Transverse colon (tissue), 4 donors: ENCODE measurements at regions not wholly inside any gene's neighbourhood (a gene's known extent, or its start where the extent isn't known, plus 50 kb on each side); places are given as distances from the start of the nearest gene placed in this dataset.

Source experiments
- DNase-seq: peaks from one replicate; pipeline ENCODE4 v3.0.0-alpha.2; 2019
- H3K27ac ChIP-seq, 4 donors: fragments of 200-600 bp; sonication (generic); 2 replicates each; pipeline ENCODE4 v1.5.1; 2016 to 2018; ENCODE audit warnings: inconsistent platforms in 4 of 4
- H3K27me3 ChIP-seq: fragments of 200-600 bp; sonication (generic); 2 replicates; pipeline ENCODE4 v1.5.1; 2017; ENCODE audit warnings: inconsistent platforms
- H3K36me3 ChIP-seq, 4 donors: fragments of 200-600 bp; sonication (generic); 2 replicates each; pipeline ENCODE4 v1.5.1; 2017 to 2019; ENCODE audit warnings: inconsistent platforms in 4 of 4
- H3K4me1 ChIP-seq, 4 donors: fragments of 200-600 bp; sonication (generic); 2 replicates each; pipeline ENCODE4 v1.5.1; 2017 to 2020; ENCODE audit warnings: inconsistent platforms in 4 of 4
- H3K4me3 ChIP-seq, 4 donors: fragments of 200-600 bp; sonication (generic); 1 replicate in 1 of 4; 2 replicates in 3 of 4; pipeline versions ENCODE4 v1.5.1 to v1.6.1; 2017 to 2019; ENCODE audit warnings: inconsistent platforms in 4 of 4
- H3K9me3 ChIP-seq, 2 donors: fragments of 200-600 bp; sonication (generic); 2 replicates each; pipeline ENCODE4 v1.5.1; 2017 to 2019; ENCODE audit warnings: inconsistent platforms in 2 of 2
- CTCF ChIP-seq, 5 experiments: fragments of 200-600 bp in 3 of 5; fragments of 450-650 bp in 2 of 5; sonication (generic) in 3 of 5; IDR thresholded peaks; 1 replicate in 2 of 5; 2 replicates in 3 of 5; pipeline ENCODE4 v1.5.1; 2016 to 2017; ENCODE audit warnings: antibody characterized with exemption in 5 of 5, inconsistent platforms in 3 of 5, mild to moderate bottlenecking in 2 of 5, moderate library complexity in 1 of 5
- EP300 ChIP-seq: sonication (generic); formaldehyde crosslinking; IDR thresholded peaks from one replicate; pipeline ENCODE4 v1.6.1; 2017; ENCODE audit warnings: antibody characterized with exemption, low read depth
- POLR2A ChIP-seq: fragments of 450-650 bp; IDR thresholded peaks from one replicate; pipeline ENCODE4 v1.6.1; 2016; ENCODE audit warnings: antibody characterized with exemption, mild to moderate bottlenecking, moderate library complexity
- POLR2AphosphoS5 ChIP-seq, 3 donors: sonication (generic); formaldehyde crosslinking; IDR thresholded peaks; one replicate each; pipeline ENCODE4 v1.6.1; 2016; ENCODE audit warnings: antibody characterized with exemption in 3 of 3
- WGBS, 2 donors: methylation state at CpG; one replicate each; pipeline ENCODE4 v1.1.5; 2018; ENCODE audit warnings: low coverage in 1 of 2; 5-methylcytosine and 5-hydroxymethylcytosine counted together
- in situ Hi-C, 4 donors: fragments of 200-750 bp; cut with MboI; loops; one replicate each; pipeline versions ENCODE4 v1.15.0 to v1.15.1; 2017; ENCODE audit warnings: low sequenced_read_pairs in 3 of 4, low pct_ligation_motif_present in 1 of 4, low pct_unique_long_range_greater_than_20kb in 1 of 4
- intact Hi-C: fragments of 100-400 bp; cut with DNase I; formaldehyde crosslinking; loops from one replicate; pipeline ENCODE4 v1.15.1; 2023; ENCODE audit warnings: low total_unique reads

DNA sequence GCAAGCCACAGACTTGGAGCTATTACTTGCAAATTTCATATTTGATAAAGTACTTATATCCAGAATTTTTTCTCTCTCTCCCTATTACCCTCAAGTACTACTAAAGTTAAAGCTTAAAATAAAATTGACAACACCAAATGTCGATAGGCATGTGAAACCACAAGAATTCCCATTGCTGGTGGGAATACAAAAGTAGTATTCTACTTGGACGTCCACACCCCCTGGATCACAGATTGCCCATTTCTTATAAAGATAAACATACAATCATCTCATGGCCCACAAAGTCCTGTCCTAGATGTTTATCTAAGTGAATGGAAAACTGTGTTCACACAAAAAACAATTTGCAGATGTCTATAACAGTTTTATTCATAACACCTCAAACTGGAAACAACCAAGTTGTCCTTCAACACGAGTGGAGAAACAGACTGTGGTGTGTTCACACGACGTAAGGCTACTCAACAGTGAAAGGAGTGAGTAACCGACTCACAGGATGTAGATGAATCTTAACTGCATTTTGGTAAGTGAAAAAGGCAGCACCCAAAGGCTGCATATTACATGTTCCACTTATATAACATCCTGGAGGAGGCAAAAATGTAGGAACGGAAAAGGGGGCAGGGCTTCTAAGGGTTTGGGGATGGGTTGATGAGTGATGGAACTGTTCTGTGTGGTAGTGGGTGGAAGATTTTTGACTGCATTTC, 297.4 kb downstream of the THBS2 start:
- 52 to 57% methylated on average over 7 of the region's 7 CpGs for WGBS, 2 donors
- Histone ChIP-seq H3K4me3 (no peak overlapping the region), H3K36me3 (no peaks in the 10 kb centered on the region), H3K9me3 (no peaks in the 10 kb centered on the region), H3K27me3 (no peaks in the 10 kb centered on the region), H3K4me1 (peaks cover 0 to 14% (median 0%) of the 10 kb centered on the region in 4 donors), H3K27ac (peak overlapping the region in 1 of 4 donors; percentile 34)
- in situ Hi-C loops = no loop called here
- TF ChIP-seq CTCF (IDR thresholded peaks at IDR 0.05) (no peak), EP300 (no peak), POLR2A (no peak), POLR2AphosphoS5 (IDR thresholded peaks at IDR 0.05) (no peak)
- DNase-seq = no peak
- intact Hi-C loops = no loop called here

- Histone ChIP-seq H3K9me3 (no peaks in the 10 kb centered on the region), H3K4me3 (no peak overlapping the region), H3K27ac (peak overlapping the region in 1 of 4 donors; percentile 13), H3K27me3 (no peaks in the 10 kb centered on the region), H3K36me3 (no peaks in the 10 kb centered on the region), H3K4me1 (peaks cover 8 to 35% (median 10%) of the 10 kb centered on the region in 4 donors)
- no peak for DNase-seq
- TF ChIP-seq POLR2A (no peak), EP300 (no peak), POLR2AphosphoS5 (IDR thresholded peaks at IDR 0.05) (no peak), CTCF (IDR thresholded peaks at IDR 0.05) (no peak)
- intact Hi-C loops (no loop called here), in situ Hi-C loops (no loop called here)
- 83 to 86% methylated on average over 6 of the region's 6 CpGs for WGBS, 2 donors
Observed at GRCh38 chr6:168953461-168953860, 300.2 kb downstream of the THBS2 start.

DNA sequence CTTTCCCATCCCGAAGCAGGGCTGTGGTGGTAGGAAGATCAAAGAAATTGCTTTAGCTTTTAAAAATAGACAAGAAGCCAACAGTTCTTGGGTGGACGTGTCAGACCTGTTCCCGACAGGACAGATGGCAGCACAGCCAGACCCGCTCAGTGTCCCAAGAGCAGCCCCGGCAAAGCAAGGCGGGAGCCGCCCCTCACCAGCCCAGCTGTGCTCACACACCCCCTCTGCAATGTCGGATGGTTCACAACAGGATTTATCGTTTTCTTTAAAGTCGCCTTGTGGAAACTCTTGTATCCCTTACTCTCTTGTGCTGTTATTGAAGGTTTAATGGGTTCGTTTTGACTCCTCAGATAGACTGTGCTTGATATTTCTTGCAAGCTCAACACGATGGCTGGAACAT, 302.4 kb downstream of the THBS2 start:
- Histone ChIP-seq H3K36me3 (no peaks in the 10 kb centered on the region), H3K4me3 (no peak overlapping the region), H3K4me1 (peaks cover 8 to 27% (median 10%) of the 10 kb centered on the region in 4 donors), H3K27ac (peak overlapping the region; percentile 64 to 81 (median 72)), H3K27me3 (no peaks in the 10 kb centered on the region), H3K9me3 (no peaks in the 10 kb centered on the region)
- no peak for DNase-seq
- intact Hi-C loops = no loop called here
- whole genome bisulfite sequencing, 2 donors = 62 to 64% methylated on average over 11 to 12 of the region's 12 CpGs
- TF ChIP-seq EP300 = no peak
- no peak for TF ChIP-seq POLR2AphosphoS5 (IDR thresholded peaks at IDR 0.05)
- TF ChIP-seq POLR2A = no peak
- no peak for TF ChIP-seq CTCF (IDR thresholded peaks at IDR 0.05)
- in situ Hi-C loops = no loop called here

DNA sequence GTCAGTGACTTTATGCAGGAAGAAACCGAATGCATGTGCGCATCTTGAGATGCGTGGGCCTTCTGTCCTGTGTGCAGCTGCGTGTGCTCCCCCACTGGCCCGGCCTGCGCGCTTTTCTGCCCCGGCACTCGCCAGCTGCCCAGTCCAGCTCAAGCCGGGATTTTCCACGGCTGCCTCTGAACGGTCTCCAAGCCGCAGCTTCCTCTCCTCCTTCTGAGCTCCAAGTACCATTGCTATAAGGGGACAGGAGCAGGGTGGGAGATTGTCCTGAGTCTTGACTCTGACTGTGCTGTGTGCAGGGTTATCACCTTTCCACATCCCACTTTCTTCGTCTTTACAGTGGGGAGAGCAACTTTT, 302.8 kb downstream of the THBS2 start:
- H3K36me3 ChIP-seq = no peaks in the 10 kb centered on the region
- H3K27ac ChIP-seq = peak overlapping the region; percentile 64 to 81 (median 72)
- intact Hi-C loops = no loop called here
- WGBS, 2 donors = 58% methylated on average over 6 of the region's 14 CpGs; no CpG with 5 or more reads in 1 of the 2 donors
- H3K4me3 ChIP-seq = no peak overlapping the region
- in situ Hi-C loops = no loop called here
- H3K4me1 ChIP-seq = peaks cover 8 to 27% (median 10%) of the 10 kb centered on the region in 4 donors
- no peak for TF ChIP-seq EP300
- TF ChIP-seq CTCF (IDR thresholded peaks at IDR 0.05) = no peak
- TF ChIP-seq POLR2A = no peak
- no peak for TF ChIP-seq POLR2AphosphoS5 (IDR thresholded peaks at IDR 0.05)
- no peak for DNase-seq
- H3K9me3 ChIP-seq = no peaks in the 10 kb centered on the region
- no peaks in the 10 kb centered on the region for H3K27me3 ChIP-seq
